H1 (cell line): ENCODE measurements at regions not wholly inside any gene's neighbourhood (a gene's known extent, or its start where the extent isn't known, plus 50 kb on each side); places are given as distances from the start of the nearest gene placed in this dataset.

Source experiments
- CTCF ChIA-PET: fragments of 300-600 bp; sonication (Branson Sonifier 250); formaldehyde crosslinking; loops from one replicate; lab custom pipeline; 2021; ENCODE audit not compliant: partially characterized antibody; lab: Charles Lee
- POLR2A ChIA-PET: fragments of 300-600 bp; sonication (Branson Sonifier 250); formaldehyde crosslinking; loops from one replicate; lab custom pipeline; 2021; ENCODE audit warnings: inconsistent platforms; ENCODE audit not compliant: partially characterized antibody; lab: Charles Lee
- DNase-seq, 2 experiments: peaks; one replicate each; pipeline versions ENCODE4 v3.0.0 to v3.0.0-alpha.2; 2010 to 2022; ENCODE audit warnings: low spot score in 2 of 2, low read depth in 1 of 2, mixed read lengths in 1 of 2
- FAIRE-seq: peaks from 2 replicates; lab custom pipeline; 2011; peaks lifted over from hg19 to GRCh38; lab: Jason Lieb, UNC
- H2AFZ ChIP-seq: 2 replicates; pipeline ENCODE4 v1.8.1; 2012; ENCODE audit warnings: low read length, inconsistent platforms
- H2AK5ac ChIP-seq: 2 replicates; pipeline ENCODE4 v1.6.1; 2013; ENCODE audit warnings: low read depth, low read length
- H2BK120ac ChIP-seq: replicated peaks from 2 replicates; pipeline ENCODE3; 2013; ENCODE audit warnings: low read depth, low read length, inconsistent platforms
- H2BK12ac ChIP-seq: 2 replicates; pipeline ENCODE4 v1.6.1; 2013; ENCODE audit warnings: low read depth, low read length
- H2BK15ac ChIP-seq: 2 replicates; pipeline ENCODE4 v1.6.1; 2013; ENCODE audit warnings: low read length
- H2BK20ac ChIP-seq: 2 replicates; pipeline ENCODE4 v1.6.1; 2013; ENCODE audit warnings: low read length
- H2BK5ac ChIP-seq: 2 replicates; pipeline ENCODE4 v1.6.1; 2013; ENCODE audit warnings: low read depth, low read length
- H3K14ac ChIP-seq: 2 replicates; pipeline ENCODE4 v1.6.1; 2013; ENCODE audit warnings: inconsistent platforms; ENCODE audit not compliant: insufficient read length
- H3K18ac ChIP-seq: 2 replicates; pipeline ENCODE4 v1.6.1; 2013; ENCODE audit warnings: low read length; ENCODE audit errors: extremely low read depth
- H3K23ac ChIP-seq: 2 replicates; pipeline ENCODE4 v1.6.1; 2013; ENCODE audit warnings: inconsistent platforms; ENCODE audit not compliant: insufficient read length
- H3K23me2 ChIP-seq: 2 replicates; pipeline ENCODE4 v1.6.1; 2013; ENCODE audit warnings: low read depth, low read length
- H3K27ac ChIP-seq: 2 replicates; pipeline ENCODE4 v1.6.1; 2011; ENCODE audit warnings: low read depth, low read length, inconsistent platforms
- H3K27me3 ChIP-seq, 4 experiments: replicated peaks in 1 of 4; 1 replicate in 1 of 4; 2 replicates in 3 of 4; pipeline versions ENCODE4 v1.6.1 to v1.8.1; 2011 to 2013; ENCODE audit warnings: low read length in 3 of 4, mild to moderate bottlenecking in 3 of 4, inconsistent platforms in 2 of 4, mixed read lengths in 2 of 4, moderate library complexity in 1 of 4; ENCODE audit not compliant: control insufficient read depth in 3 of 4, insufficient read depth in 3 of 4; ENCODE audit errors: extremely low read depth in 1 of 4
- H3K36me3 ChIP-seq, 4 experiments: 2 replicates each; pipeline versions ENCODE4 v1.6.1 to v1.8.1; 2011 to 2013; ENCODE audit warnings: mild to moderate bottlenecking in 4 of 4, low read length in 3 of 4, moderate library complexity in 2 of 4, control low read depth in 1 of 4, inconsistent platforms in 1 of 4; ENCODE audit not compliant: insufficient read depth in 4 of 4, control insufficient read depth in 2 of 4
- H3K4ac ChIP-seq: replicated peaks from 2 replicates; pipeline ENCODE3; 2013; ENCODE audit warnings: low read length, low read depth, mixed read lengths, inconsistent platforms; ENCODE audit not compliant: insufficient read length
- H3K4me1 ChIP-seq, 4 experiments: replicated peaks in 1 of 4; 1 replicate in 1 of 4; 2 replicates in 3 of 4; pipeline versions ENCODE4 v1.6.1 to v1.8.1; 2011 to 2013; ENCODE audit warnings: low read length in 3 of 4, inconsistent platforms in 2 of 4, mixed read lengths in 1 of 4; ENCODE audit not compliant: insufficient read depth in 4 of 4, control insufficient read depth in 3 of 4
- H3K4me2 ChIP-seq, 2 experiments: 2 replicates each; pipeline versions ENCODE4 v1.6.1 to v1.8.1; 2011 to 2013; ENCODE audit warnings: low read depth in 2 of 2, low read length in 2 of 2, control low read depth in 1 of 2, inconsistent platforms in 1 of 2, mild to moderate bottlenecking in 1 of 2; ENCODE audit not compliant: insufficient read depth in 1 of 2
- H3K4me3 ChIP-seq, 4 experiments: fragments of 200-600, 300-600 bp in 1 of 4; sonication (generic), shearing (Covaris generic), sonication (Bioruptor Twin) in 1 of 4; 2 replicates each; pipeline versions ENCODE4 v1.5.1 to v1.8.1; 2011 to 2016; ENCODE audit warnings: low read length in 4 of 4, low read depth in 3 of 4, control low read depth in 2 of 4, inconsistent platforms in 2 of 4, mild to moderate bottlenecking in 2 of 4, mixed read lengths in 1 of 4, moderate library complexity in 1 of 4; ENCODE audit not compliant: insufficient read depth in 2 of 4; ENCODE audit errors: extremely low read depth in 1 of 4
- H3K56ac ChIP-seq: replicated peaks from 2 replicates; pipeline ENCODE3; 2013; ENCODE audit warnings: low read depth, mild to moderate bottlenecking, mixed read lengths, low read length, inconsistent platforms; ENCODE audit not compliant: insufficient read length
- H3K79me1 ChIP-seq: 2 replicates; pipeline ENCODE4 v1.6.1; 2013; ENCODE audit warnings: low read depth, low read length, control low read depth
- H3K79me2 ChIP-seq, 2 experiments: 2 replicates each; pipeline versions ENCODE4 v1.6.1 to v1.8.1; 2012 to 2013; ENCODE audit warnings: low read length in 2 of 2, mild to moderate bottlenecking in 2 of 2, inconsistent platforms in 1 of 2; ENCODE audit not compliant: insufficient read depth in 2 of 2, control insufficient read depth in 1 of 2
- H3K9ac ChIP-seq, 4 experiments: replicated peaks in 1 of 4; 1 replicate in 1 of 4; 2 replicates in 3 of 4; pipeline versions ENCODE4 v1.6.1 to v1.8.1; 2011 to 2013; ENCODE audit warnings: low read depth in 3 of 4, low read length in 3 of 4, control low read depth in 2 of 4, mild to moderate bottlenecking in 2 of 4, moderate library complexity in 2 of 4, inconsistent platforms in 1 of 4; ENCODE audit errors: extremely low read depth in 1 of 4
- H3K9me3 ChIP-seq, 2 experiments: 2 replicates each; pipeline versions ENCODE4 v1.6.1 to v1.8.1; 2012 to 2013; ENCODE audit warnings: mild to moderate bottlenecking in 2 of 2, moderate library complexity in 2 of 2, control low read depth in 1 of 2, inconsistent platforms in 1 of 2, low read depth in 1 of 2, low read length in 1 of 2, mixed read lengths in 1 of 2; ENCODE audit not compliant: insufficient read depth in 2 of 2
- H4K20me1 ChIP-seq, 2 experiments: replicated peaks in 1 of 2; 2 replicates each; pipeline versions ENCODE3 to v1.8.1; 2011 to 2013; ENCODE audit warnings: inconsistent platforms in 2 of 2, low read length in 2 of 2, mild to moderate bottlenecking in 1 of 2; ENCODE audit not compliant: insufficient read depth in 2 of 2, control insufficient read depth in 1 of 2
- H4K5ac ChIP-seq: 2 replicates; pipeline ENCODE4 v1.6.1; 2013; ENCODE audit warnings: low read length, low read depth, mixed read lengths, inconsistent platforms; ENCODE audit not compliant: insufficient read length
- H4K8ac ChIP-seq: 2 replicates; pipeline ENCODE4 v1.8.0; 2013; ENCODE audit warnings: mild to moderate bottlenecking, moderate library complexity, low read length, inconsistent platforms; ENCODE audit not compliant: insufficient read depth; ENCODE audit errors: extremely low read depth
- H4K91ac ChIP-seq: replicated peaks from 2 replicates; pipeline ENCODE3; 2013; ENCODE audit warnings: low read length, mixed read lengths, inconsistent platforms; ENCODE audit not compliant: insufficient read length
- CBX5 ChIP-seq: fragments of 300-800, 300-1000 bp; sonication (generic); IDR thresholded peaks from 2 replicates; pipeline ENCODE4 v1.7.1; 2016; ENCODE audit warnings: antibody characterized with exemption, low read length, low read depth
- GTF2F1 ChIP-seq: IDR thresholded peaks from 2 replicates; pipeline ENCODE4 v1.6.1; 2012; ENCODE audit warnings: low read depth, low read length, improper control_type of control experiment, borderline replicate concordance
- JUN ChIP-seq: IDR thresholded peaks from 2 replicates; pipeline ENCODE4 v1.6.1; 2011; ENCODE audit warnings: low read depth, mild to moderate bottlenecking, improper control_type of control experiment, low read length
- MAX ChIP-seq: IDR thresholded peaks from 2 replicates; pipeline ENCODE4 v1.6.1; 2012; ENCODE audit warnings: inconsistent platforms
- SIRT6 ChIP-seq: IDR thresholded peaks from one replicate; pipeline ENCODE4 v1.7.1; 2012; ENCODE audit warnings: low read length, inconsistent platforms
- SP2 ChIP-seq: IDR thresholded peaks from 2 replicates; pipeline ENCODE4 v1.6.1; 2012; ENCODE audit warnings: mild to moderate bottlenecking, low read length, inconsistent platforms
- SUZ12 ChIP-seq: fragments of 200-600 bp; sonication (generic); IDR thresholded peaks from 2 replicates; pipeline ENCODE4 v1.6.1; 2012; ENCODE audit warnings: mild to moderate bottlenecking, inconsistent platforms, low read length, moderate library complexity, mixed read lengths
- TBP ChIP-seq: IDR thresholded peaks from 2 replicates; pipeline ENCODE4 v1.6.1; 2011; ENCODE audit warnings: low read depth, low read length, improper control_type of control experiment
- YY1 ChIP-seq: IDR thresholded peaks from 2 replicates; pipeline ENCODE4 v1.6.1; 2011; ENCODE audit warnings: low read depth, mild to moderate bottlenecking, low read length
- WGBS, 2 experiments: shearing (Covaris generic) in 1 of 2; methylation state at CpG; one replicate each; pipeline versions ENCODE4 v1.1.6 to v1.1.7; 2013 to 2015; ENCODE audit warnings: low lambda C conversion rate in 2 of 2, mixed read lengths in 2 of 2, inconsistent platforms in 1 of 2, low coverage in 1 of 2, missing lambda C conversion rate in 1 of 2; ENCODE audit not compliant: insufficient replicate concordance in 2 of 2, insufficient coverage in 1 of 2, insufficient read length in 1 of 2; ENCODE audit errors: extremely low coverage in 1 of 2, missing lambda C conversion rate in 1 of 2; 5-methylcytosine and 5-hydroxymethylcytosine counted together

GRCh38 chr1:208808301-208808700, 564.1 kb upstream of the PLXNA2 start:
- Histone ChIP-seq H2BK20ac (no peak overlapping the region), H3K9ac (no peak overlapping the region), H2BK12ac (no peak overlapping the region), H3K23ac (no peak overlapping the region), H3K27me3 (no peaks in the 10 kb centered on the region), H2AFZ (no peak overlapping the region), H2BK15ac (no peak overlapping the region), H3K79me2 (no peaks in the 10 kb centered on the region), H3K4ac (no peak overlapping the region), H3K4me1 (peaks cover 0 to 3% (median 2%) of the 10 kb centered on the region in 4 experiments; a peak in 3 of 7 replicates), H3K56ac (no peak overlapping the region), H3K27ac (no peak overlapping the region), H3K4me2 (no peak overlapping the region), H4K91ac (no peak overlapping the region)
- FAIRE-seq: no peak
- CTCF ChIA-PET: interaction anchor here (0.6 to 0.9 kb wide), 2 partner anchors 43 to 105 kb away, joined by 3 to 5 read pairs; no protein-coding TSS in a partner anchor
- WGBS, 2 experiments: 100% methylated on average over 1 of the region's 1 CpG; no CpG with 5 or more reads in 1 of the 2 experiments
- no peak for TF ChIP-seq CBX5
- TF ChIP-seq TBP: no peak
- TF ChIP-seq GTF2F1: no peak
- TF ChIP-seq SIRT6: no peak
- TF ChIP-seq MAX: no peak
- TF ChIP-seq SUZ12: no peak
- no peak for TF ChIP-seq YY1
- no peak for TF ChIP-seq JUN
- TF ChIP-seq SP2: no peak
- TF ChIP-seq, all 59 proteins: peak for 0
- Histone ChIP-seq H4K8ac (no peak overlapping the region), H3K36me3 (no peaks in the 10 kb centered on the region), H2AK5ac (no peak overlapping the region), H4K5ac (no peak overlapping the region), H3K9me3 (no peaks in the 10 kb centered on the region), H3K4me3 (no peak overlapping the region), H2BK120ac (no peak overlapping the region), H3K79me1 (no peaks in the 10 kb centered on the region), H3K14ac (no peak overlapping the region), H3K18ac (no peak overlapping the region), H4K20me1 (no peaks in the 10 kb centered on the region), H2BK5ac (no peak overlapping the region), H3K23me2 (no peaks in the 10 kb centered on the region)
- DNase-seq: no peak
- POLR2A ChIA-PET: no interaction called here
